HL-60 (cell line): ENCODE measurements at regions not wholly inside any gene's neighbourhood (a gene's known extent, or its start where the extent isn't known, plus 50 kb on each side); places are given as distances from the start of the nearest gene placed in this dataset.

Experiments used
- DNase-seq, 2 experiments: peaks; one replicate each; pipeline ENCODE4 v3.0.0-alpha.2; 2010 to 2020; ENCODE audit warnings: low read depth in 1 of 2, low spot score in 1 of 2
- H3K27ac ChIP-seq: fragments of 250-450 bp; sonication (Bioruptor Pico); replicated peaks from 2 replicates; pipeline ENCODE4 v1.5.1; 2020; ENCODE audit warnings: mild to moderate bottlenecking, moderate library complexity
- H3K27me3 ChIP-seq: fragments of 250-450 bp; sonication (Bioruptor Pico); 2 replicates; pipeline ENCODE4 v1.5.1; 2021; ENCODE audit warnings: mild to moderate bottlenecking, moderate library complexity; ENCODE audit not compliant: insufficient read depth, poor library complexity, severe bottlenecking
- H3K4me3 ChIP-seq: replicated peaks from 2 replicates; pipeline ENCODE4 v1.5.1; 2011; ENCODE audit warnings: mild to moderate bottlenecking, control low read depth, low read length; ENCODE audit not compliant: insufficient read depth
- GABPA ChIP-seq: IDR thresholded peaks from 2 replicates; pipeline ENCODE4 v1.6.1; 2012; ENCODE audit warnings: low read depth
- POLR2AphosphoS5 ChIP-seq: IDR thresholded peaks from 2 replicates; pipeline ENCODE4 v1.6.1; 2012; ENCODE audit warnings: low read depth
- SPI1 ChIP-seq: IDR thresholded peaks from 2 replicates; pipeline ENCODE4 v1.6.1; 2012; ENCODE audit warnings: low read depth, mild to moderate bottlenecking, borderline replicate concordance
- TF ChIP-seq, protein P1 (sequence below): IDR thresholded peaks from 2 replicates; pipeline ENCODE4 v1.6.1; 2012; ENCODE audit warnings: low read depth; ENCODE audit not compliant: insufficient replicate concordance
- TF ChIP-seq, protein P2 (sequence below): IDR thresholded peaks from one replicate; pipeline ENCODE4 v1.5.1; 2011; ENCODE audit warnings: low read length, control low read depth, inconsistent platforms; ENCODE audit not compliant: insufficient read depth

DNA sequence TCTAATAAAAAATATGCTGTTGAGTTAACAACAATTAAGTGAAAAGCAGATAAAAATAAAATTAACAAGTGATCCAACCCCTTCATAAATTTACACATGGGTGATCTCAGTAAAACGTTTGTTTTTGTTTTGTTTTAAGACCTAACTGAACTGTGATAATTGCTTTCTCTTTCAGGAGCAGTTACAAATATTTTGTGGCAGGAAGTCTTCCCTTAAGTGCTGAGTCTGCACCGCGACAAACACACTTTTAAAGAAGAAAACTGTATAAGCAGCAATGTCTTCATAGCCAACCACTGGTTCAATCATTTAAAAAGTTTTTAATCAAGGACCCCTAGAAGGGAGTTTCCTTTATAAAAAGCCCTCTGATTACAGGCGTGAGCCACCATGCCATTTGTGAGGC, 53.7 kb upstream of the NFKB1 start:
- TF ChIP-seq, protein P1, sequence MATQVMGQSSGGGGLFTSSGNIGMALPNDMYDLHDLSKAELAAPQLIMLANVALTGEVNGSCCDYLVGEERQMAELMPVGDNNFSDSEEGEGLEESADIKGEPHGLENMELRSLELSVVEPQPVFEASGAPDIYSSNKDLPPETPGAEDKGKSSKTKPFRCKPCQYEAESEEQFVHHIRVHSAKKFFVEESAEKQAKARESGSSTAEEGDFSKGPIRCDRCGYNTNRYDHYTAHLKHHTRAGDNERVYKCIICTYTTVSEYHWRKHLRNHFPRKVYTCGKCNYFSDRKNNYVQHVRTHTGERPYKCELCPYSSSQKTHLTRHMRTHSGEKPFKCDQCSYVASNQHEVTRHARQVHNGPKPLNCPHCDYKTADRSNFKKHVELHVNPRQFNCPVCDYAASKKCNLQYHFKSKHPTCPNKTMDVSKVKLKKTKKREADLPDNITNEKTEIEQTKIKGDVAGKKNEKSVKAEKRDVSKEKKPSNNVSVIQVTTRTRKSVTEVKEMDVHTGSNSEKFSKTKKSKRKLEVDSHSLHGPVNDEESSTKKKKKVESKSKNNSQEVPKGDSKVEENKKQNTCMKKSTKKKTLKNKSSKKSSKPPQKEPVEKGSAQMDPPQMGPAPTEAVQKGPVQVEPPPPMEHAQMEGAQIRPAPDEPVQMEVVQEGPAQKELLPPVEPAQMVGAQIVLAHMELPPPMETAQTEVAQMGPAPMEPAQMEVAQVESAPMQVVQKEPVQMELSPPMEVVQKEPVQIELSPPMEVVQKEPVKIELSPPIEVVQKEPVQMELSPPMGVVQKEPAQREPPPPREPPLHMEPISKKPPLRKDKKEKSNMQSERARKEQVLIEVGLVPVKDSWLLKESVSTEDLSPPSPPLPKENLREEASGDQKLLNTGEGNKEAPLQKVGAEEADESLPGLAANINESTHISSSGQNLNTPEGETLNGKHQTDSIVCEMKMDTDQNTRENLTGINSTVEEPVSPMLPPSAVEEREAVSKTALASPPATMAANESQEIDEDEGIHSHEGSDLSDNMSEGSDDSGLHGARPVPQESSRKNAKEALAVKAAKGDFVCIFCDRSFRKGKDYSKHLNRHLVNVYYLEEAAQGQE, result no peak
- no peak for TF ChIP-seq SPI1
- no peak for TF ChIP-seq GABPA
- TF ChIP-seq, protein P2, sequence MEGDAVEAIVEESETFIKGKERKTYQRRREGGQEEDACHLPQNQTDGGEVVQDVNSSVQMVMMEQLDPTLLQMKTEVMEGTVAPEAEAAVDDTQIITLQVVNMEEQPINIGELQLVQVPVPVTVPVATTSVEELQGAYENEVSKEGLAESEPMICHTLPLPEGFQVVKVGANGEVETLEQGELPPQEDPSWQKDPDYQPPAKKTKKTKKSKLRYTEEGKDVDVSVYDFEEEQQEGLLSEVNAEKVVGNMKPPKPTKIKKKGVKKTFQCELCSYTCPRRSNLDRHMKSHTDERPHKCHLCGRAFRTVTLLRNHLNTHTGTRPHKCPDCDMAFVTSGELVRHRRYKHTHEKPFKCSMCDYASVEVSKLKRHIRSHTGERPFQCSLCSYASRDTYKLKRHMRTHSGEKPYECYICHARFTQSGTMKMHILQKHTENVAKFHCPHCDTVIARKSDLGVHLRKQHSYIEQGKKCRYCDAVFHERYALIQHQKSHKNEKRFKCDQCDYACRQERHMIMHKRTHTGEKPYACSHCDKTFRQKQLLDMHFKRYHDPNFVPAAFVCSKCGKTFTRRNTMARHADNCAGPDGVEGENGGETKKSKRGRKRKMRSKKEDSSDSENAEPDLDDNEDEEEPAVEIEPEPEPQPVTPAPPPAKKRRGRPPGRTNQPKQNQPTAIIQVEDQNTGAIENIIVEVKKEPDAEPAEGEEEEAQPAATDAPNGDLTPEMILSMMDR, result no peak
- no peak for TF ChIP-seq POLR2AphosphoS5
- Histone ChIP-seq H3K27me3 (no peaks in the 10 kb centered on the region), H3K27ac (no peak overlapping the region), H3K4me3 (no peak overlapping the region)
- DNase-seq, result no peak

DNA sequence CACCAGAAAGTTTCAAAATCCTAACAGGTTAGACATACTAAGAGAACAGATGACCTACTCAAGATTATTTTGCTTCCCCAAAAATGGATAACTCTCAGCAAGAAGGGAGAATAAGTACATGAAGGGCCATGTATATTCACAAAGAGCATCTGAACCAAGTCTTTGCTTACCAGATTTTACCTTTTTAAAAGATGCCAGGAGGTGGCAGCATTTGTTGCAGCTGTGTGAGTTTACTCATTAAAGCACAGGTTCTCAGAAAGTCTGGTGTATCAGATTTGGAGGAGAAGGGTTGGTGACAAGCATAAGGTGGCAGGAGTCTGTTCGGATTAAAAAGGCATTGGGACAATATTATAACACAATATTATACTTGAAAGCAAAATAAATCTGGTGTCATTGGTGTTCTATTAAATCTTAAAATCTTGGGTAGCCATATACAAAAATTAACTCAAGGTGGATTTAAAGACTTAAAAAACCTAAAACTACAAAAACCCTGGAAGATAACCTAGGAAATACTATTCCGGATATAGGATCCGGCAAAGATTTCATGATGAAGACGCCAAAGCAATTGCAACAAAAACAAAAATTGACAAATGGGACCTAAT, 51.3 kb upstream of the NFKB1 start:
- TF ChIP-seq, protein P1, result no peak
- TF ChIP-seq, protein P2, result peak; percentile 49
- no peak for TF ChIP-seq POLR2AphosphoS5
- H3K27ac ChIP-seq, result no peak overlapping the region

DNA sequence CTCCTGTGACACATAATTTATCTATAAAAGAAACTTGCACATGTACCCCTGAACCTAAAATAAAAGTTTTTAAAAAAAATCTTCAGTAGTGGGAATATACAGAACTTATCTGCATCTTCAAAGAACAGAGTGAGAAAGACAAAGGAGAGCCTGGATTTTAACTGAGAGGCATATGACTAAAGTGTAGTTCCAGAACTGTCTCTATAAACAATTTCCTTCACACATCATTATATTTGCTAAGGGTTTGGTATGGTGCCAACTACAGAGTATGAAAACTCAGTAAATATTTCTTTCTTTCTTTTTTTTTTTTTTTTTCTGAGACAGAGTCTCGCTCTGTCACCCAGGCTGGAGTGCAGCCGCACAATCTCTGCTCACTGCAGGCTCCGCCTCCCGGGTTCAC, 49.9 kb upstream of the NFKB1 start:
- no peaks in the 10 kb centered on the region for H3K27me3 ChIP-seq
- no peak overlapping the region for H3K27ac ChIP-seq
- TF ChIP-seq, protein P2, result no peak
- TF ChIP-seq, protein P1, result no peak
- TF ChIP-seq GABPA (no peak), SPI1 (no peak), POLR2AphosphoS5 (no peak)
- no peak for DNase-seq
- no peak overlapping the region for H3K4me3 ChIP-seq

More for the DNA sequence above, 51.3 kb upstream of the NFKB1 start:
- no peak overlapping the region for H3K4me3 ChIP-seq
- no peaks in the 10 kb centered on the region for H3K27me3 ChIP-seq
- DNase-seq, result peak in 1 of 2 experiments; percentile 54
